SW 1271 (cell line): ENCODE measurements at regions not wholly inside any gene's neighbourhood (a gene's known extent, or its start where the extent isn't known, plus 50 kb on each side); places are given as distances from the start of the nearest gene placed in this dataset.
"Not testable (repeated sequence)": the region's sequence is repeated elsewhere in the genome, so short reads cannot be mapped to it uniquely, and the experiment has no call there.

Experiments used
- DNase-seq, 2 experiments: peaks; one replicate each; lab custom pipeline; 2025; lab: John Stamatoyannopoulos, UW

- no peak for DNase-seq
Measured at GRCh38 chr18:3328532-3328931, 66.6 kb downstream of the MYL12B start.

GRCh38 chr18:3329471-3329870, 67.5 kb downstream of the MYL12B start:
- DNase-seq, result no peak

GRCh38 chr18:3329872-3330271, 67.9 kb downstream of the MYL12B start:
- DNase-seq, result no peak

GRCh38 chr18:3330622-3331021, 68.7 kb downstream of the MYL12B start:
- DNase-seq, result no peak

- DNase-seq, result no peak
Measured at GRCh38 chr18:3332376-3332775, 70.4 kb downstream of the MYL12B start.

GRCh38 chr18:3333056-3333720, 71.3 kb downstream of the MYL12B start:
- no peak for DNase-seq

GRCh38 chr18:3333721-3334386, 71.9 kb downstream of the MYL12B start:
- DNase-seq, result no peak

GRCh38 chr18:3340015-3340681, 78.2 kb downstream of the MYL12B start:
- DNase-seq, result no peak

- no peak for DNase-seq
Measured at GRCh38 chr18:3340682-3341097, 78.8 kb downstream of the MYL12B start.

GRCh38 chr18:3342628-3343027, 80.7 kb downstream of the MYL12B start:
- no peak for DNase-seq

- no peak for DNase-seq
Measured at GRCh38 chr18:3345452-3345851, 83.5 kb downstream of the MYL12B start.

- DNase-seq, result no peak
Measured at GRCh38 chr18:3345885-3346284, 84.0 kb downstream of the MYL12B start.

GRCh38 chr18:3346487-3346886, 84.6 kb downstream of the MYL12B start:
- no peak for DNase-seq

GRCh38 chr18:3347286-3347803, 85.4 kb downstream of the MYL12B start:
- DNase-seq, result no peak

GRCh38 chr18:3348176-3348575, 86.2 kb downstream of the MYL12B start:
- no peak for DNase-seq

- not testable (repeated sequence) for DNase-seq
Measured at GRCh38 chr18:3349046-3349841, 87.3 kb downstream of the MYL12B start.

GRCh38 chr18:3350021-3350420, 88.1 kb downstream of the MYL12B start:
- DNase-seq, result no peak

GRCh38 chr18:3350566-3351527, 88.9 kb downstream of the MYL12B start:
- no peak for DNase-seq

GRCh38 chr18:3354506-3354905, 92.6 kb downstream of the MYL12B start:
- no peak for DNase-seq

GRCh38 chr18:3356614-3357013, 93.4 kb upstream of the TGIF1 start:
- DNase-seq, result no peak

GRCh38 chr18:3357516-3357915, 92.5 kb upstream of the TGIF1 start:
- DNase-seq, result no peak
